SK-N-MC (cell line): ENCODE measurements at regions not wholly inside any gene's neighbourhood (a gene's known extent, or its start where the extent isn't known, plus 50 kb on each side); places are given as distances from the start of the nearest gene placed in this dataset.

Source experiments
- DNase-seq: peaks from one replicate; pipeline ENCODE4 v3.0.0-alpha.2; 2011; ENCODE audit warnings: low read depth, low spot score
- H3K27ac ChIP-seq: fragments of 200-600 bp; sonication (generic); 2 replicates; pipeline ENCODE4 v1.5.1; 2016; ENCODE audit warnings: mixed run types
- H3K36me3 ChIP-seq: fragments of 200-600 bp; sonication (generic); 2 replicates; pipeline ENCODE4 v1.6.1; 2017; ENCODE audit warnings: antibody characterized with exemption, low read length, mixed read lengths; ENCODE audit not compliant: insufficient read depth
- H3K4me3 ChIP-seq: fragments of 200-600 bp; sonication (generic); 2 replicates; pipeline ENCODE4 v1.5.1; 2016
- H3K9ac ChIP-seq: fragments of 200-600 bp; sonication (generic); 2 replicates; pipeline ENCODE4 v1.8.0; 2017; ENCODE audit warnings: mixed run types, mixed read lengths; ENCODE audit not compliant: insufficient read length
- H3K9me3 ChIP-seq: fragments of 200-600 bp; sonication (generic); 2 replicates; pipeline ENCODE4 v1.6.1; 2017; ENCODE audit warnings: low read depth, mild to moderate bottlenecking, antibody characterized with exemption, low read length, moderate library complexity, mixed read lengths
- EZH2 ChIP-seq: fragments of 200-600 bp; sonication (generic); IDR thresholded peaks from one replicate; pipeline ENCODE4 v1.6.1; 2017; ENCODE audit warnings: antibody characterized with exemption
- FOXP2 ChIP-seq: optimal IDR thresholded peaks from 2 replicates; pipeline ENCODE3; 2011; ENCODE audit warnings: mild to moderate bottlenecking, moderate library complexity; ENCODE audit not compliant: insufficient read depth; ENCODE audit errors: extremely low read length, control extremely low read depth
- POLR2AphosphoS5 ChIP-seq: IDR thresholded peaks from 2 replicates; pipeline ENCODE4 v1.6.1; 2012; ENCODE audit warnings: mild to moderate bottlenecking, low read depth, low read length, borderline replicate concordance

DNA sequence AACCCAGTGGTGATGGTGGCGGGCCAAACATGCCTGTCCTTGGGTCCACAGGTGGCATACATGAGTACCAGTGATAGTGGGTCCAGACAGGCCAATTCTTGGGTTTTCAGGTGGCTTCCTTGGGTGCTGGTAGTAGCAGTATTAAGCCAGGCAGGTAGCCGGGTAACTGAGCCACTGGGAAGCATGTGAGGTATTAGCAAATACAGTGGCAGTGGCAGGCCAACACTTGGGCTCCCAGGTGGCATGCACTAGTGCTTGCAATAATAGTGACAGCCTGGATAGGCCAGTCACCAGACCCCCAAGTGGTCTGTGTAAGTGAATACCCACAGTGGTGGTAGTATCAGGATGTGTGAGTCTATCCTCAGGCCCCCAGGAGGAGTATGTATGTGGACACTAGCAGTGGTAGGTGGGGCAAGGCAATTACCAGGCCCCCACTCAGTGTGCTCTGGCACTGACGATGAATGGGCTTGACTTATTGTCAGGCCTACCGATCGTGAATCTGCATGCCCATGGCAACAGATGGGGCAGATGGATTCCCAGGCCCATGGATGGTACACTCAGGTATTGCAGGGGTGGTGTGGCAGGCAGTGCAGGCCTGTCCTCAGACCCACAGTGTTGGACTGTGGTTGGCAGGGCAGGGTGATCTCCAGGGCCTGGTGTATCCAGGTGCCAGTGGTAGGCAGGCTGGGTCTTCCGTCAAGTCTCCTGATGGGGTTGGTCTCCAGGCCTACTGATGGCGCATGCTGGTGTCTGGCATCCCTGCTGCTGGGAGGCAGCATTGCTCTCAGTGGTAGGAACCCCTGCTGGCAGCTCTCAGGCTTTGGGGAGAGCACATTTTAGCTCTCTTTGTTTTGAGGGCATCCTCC is 840.7 kb downstream of the FAM181B start:
- no peak for DNase-seq
- no peaks in the 10 kb centered on the region for H3K9me3 ChIP-seq
- no peak overlapping the region for H3K4me3 ChIP-seq
- no peak for TF ChIP-seq POLR2AphosphoS5
- no peak for TF ChIP-seq EZH2
- no peak for TF ChIP-seq FOXP2
- no peaks in the 10 kb centered on the region for H3K36me3 ChIP-seq
- no peak overlapping the region for H3K27ac ChIP-seq
- no peak overlapping the region for H3K9ac ChIP-seq

DNA sequence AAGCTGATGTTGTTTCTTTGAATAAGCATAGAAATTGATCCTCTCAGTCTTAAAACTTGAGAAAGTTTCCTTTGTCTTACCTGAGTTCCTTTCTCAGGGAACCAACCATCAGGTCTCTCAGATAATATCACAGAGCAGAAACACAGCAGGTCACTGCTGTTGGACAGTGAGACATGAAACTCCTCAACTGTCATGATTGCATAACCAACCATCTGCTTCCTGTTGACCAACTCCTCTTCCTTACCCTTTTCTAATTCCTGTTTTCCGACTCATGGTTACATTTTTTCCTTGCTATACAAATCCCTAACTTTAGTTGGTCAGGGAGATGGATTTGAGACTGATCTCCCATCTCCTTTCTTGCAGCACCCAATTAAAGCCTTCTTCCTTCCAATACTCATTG is 845.3 kb downstream of the FAM181B start:
- no peak for DNase-seq
- no peak overlapping the region for H3K27ac ChIP-seq
- H3K4me3 ChIP-seq, result no peak overlapping the region
- no peak overlapping the region for H3K9ac ChIP-seq
- no peaks in the 10 kb centered on the region for H3K36me3 ChIP-seq
- no peaks in the 10 kb centered on the region for H3K9me3 ChIP-seq
- TF ChIP-seq EZH2 (no peak), FOXP2 (no peak), POLR2AphosphoS5 (no peak)

DNA sequence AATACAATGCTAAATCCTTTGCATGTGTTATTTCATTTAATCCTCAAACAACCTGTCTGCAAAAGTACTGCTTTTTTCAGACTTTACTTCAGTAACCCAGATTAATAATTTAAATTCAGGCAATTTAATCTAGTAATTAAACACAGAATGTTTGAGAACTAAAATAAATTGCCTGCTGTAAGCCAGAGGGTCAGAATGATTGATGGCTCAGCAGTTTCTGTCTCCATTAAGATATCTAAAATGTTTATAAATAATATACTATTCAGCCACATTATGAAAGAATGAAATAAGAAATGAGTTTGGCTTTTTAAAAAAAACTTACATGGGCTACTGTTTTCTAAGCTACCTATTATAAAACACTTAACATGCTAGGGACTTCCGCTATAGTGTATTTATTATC is 846.0 kb downstream of the FAM181B start:
- no peak overlapping the region for H3K27ac ChIP-seq
- TF ChIP-seq POLR2AphosphoS5, result no peak
- no peak for TF ChIP-seq FOXP2
- no peak for TF ChIP-seq EZH2
- no peak for DNase-seq
- no peak overlapping the region for H3K9ac ChIP-seq
- H3K36me3 ChIP-seq, result no peaks in the 10 kb centered on the region
- no peak overlapping the region for H3K4me3 ChIP-seq
- H3K9me3 ChIP-seq, result no peaks in the 10 kb centered on the region

DNA sequence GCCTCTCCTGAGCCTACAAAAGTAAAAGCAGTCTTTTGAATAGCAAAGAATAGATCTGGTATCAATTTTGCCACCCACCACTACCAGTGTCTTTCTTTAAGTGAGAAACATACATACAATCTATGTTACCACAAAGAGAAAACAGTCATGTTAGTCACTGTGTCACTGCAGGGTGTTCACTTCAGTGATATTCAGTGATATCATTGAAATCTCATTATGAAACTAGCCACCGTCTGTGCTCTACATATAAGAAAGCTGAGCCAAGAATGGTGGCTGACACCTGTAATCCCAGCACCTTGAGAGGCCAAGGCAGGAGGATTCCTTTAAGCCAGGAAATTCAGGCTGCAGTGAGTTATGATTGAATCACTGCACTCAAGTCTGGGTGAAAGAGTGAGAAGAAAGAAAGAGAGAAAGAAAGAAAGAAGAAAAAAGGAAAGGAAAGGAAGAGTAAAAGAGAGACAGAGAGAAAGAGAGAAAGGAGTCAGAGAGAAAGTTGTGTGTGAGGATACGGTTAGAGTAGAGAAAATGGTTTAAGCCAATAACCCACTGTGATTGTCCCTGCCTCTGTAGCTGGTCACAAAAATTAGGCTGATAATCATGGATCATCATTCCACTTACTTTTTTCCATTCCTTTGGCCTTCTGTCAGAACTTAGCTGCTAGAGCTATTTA is 847.1 kb downstream of the FAM181B start:
- TF ChIP-seq FOXP2 (no peak), EZH2 (no peak), POLR2AphosphoS5 (no peak)
- Histone ChIP-seq H3K36me3 (no peaks in the 10 kb centered on the region), H3K4me3 (no peak overlapping the region), H3K9me3 (no peaks in the 10 kb centered on the region), H3K27ac (no peak overlapping the region), H3K9ac (no peak overlapping the region)
- no peak for DNase-seq

DNA sequence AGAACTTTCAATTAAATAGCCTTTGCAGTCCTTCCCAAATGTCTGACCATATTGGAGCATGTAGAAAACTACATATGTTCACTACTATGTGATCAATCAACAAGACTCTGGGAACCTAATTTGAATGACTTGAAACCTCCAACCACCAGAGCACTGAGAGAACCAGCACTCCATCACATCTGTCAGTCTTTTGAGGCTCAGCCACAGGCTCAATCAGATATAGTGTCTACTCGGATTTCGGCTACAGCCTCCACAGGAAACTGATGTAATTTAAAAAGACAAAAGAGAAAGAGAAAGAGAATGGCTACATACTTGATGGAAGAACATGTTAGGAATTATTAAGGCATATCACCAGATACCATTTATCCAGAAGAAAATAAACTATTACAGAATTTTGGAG is 859.0 kb downstream of the FAM181B start:
- H3K27ac ChIP-seq, result no peak overlapping the region
- no peaks in the 10 kb centered on the region for H3K36me3 ChIP-seq
- TF ChIP-seq FOXP2 (no peak), EZH2 (no peak), POLR2AphosphoS5 (no peak)
- H3K9me3 ChIP-seq, result no peaks in the 10 kb centered on the region
- no peak for DNase-seq
- no peak overlapping the region for H3K4me3 ChIP-seq
- H3K9ac ChIP-seq, result no peak overlapping the region

DNA sequence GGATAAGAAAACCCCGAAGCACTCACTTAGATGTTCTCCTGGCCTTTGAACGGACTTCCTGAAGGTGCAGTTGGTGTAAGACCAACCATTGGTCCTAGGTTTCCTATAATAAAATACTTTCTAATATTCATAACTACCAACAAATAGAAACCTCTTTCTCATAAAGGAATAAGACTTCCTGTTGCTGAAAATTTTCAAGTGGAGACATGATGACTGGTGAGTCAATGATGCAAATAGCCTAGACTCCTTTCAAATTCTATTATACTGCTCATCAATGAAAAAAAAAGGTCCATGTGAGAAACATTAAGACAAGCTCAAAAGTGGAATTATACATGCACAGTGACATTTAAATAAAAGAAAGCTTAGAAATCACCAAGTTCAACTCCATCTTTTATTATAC is 862.8 kb downstream of the FAM181B start:
- Histone ChIP-seq H3K9me3 (no peaks in the 10 kb centered on the region), H3K9ac (no peak overlapping the region), H3K4me3 (no peak overlapping the region), H3K36me3 (no peaks in the 10 kb centered on the region), H3K27ac (no peak overlapping the region)
- no peak for DNase-seq
- TF ChIP-seq EZH2 (no peak), FOXP2 (no peak), POLR2AphosphoS5 (no peak)

GRCh38 chr11:81870066-81870412 is 863.6 kb downstream of the FAM181B start:
- H3K27ac ChIP-seq, result no peak overlapping the region
- no peak for DNase-seq
- H3K4me3 ChIP-seq, result no peak overlapping the region
- no peaks in the 10 kb centered on the region for H3K9me3 ChIP-seq
- TF ChIP-seq POLR2AphosphoS5 (no peak), FOXP2 (no peak), EZH2 (no peak)
- H3K36me3 ChIP-seq, result no peaks in the 10 kb centered on the region
- no peak overlapping the region for H3K9ac ChIP-seq

- H3K9me3 ChIP-seq, result no peaks in the 10 kb centered on the region
- DNase-seq, result no peak
- TF ChIP-seq POLR2AphosphoS5, result no peak
- TF ChIP-seq FOXP2, result no peak
- TF ChIP-seq EZH2, result no peak
- no peak overlapping the region for H3K27ac ChIP-seq
- no peak overlapping the region for H3K4me3 ChIP-seq
- H3K9ac ChIP-seq, result no peak overlapping the region
- H3K36me3 ChIP-seq, result no peaks in the 10 kb centered on the region
These were observed 864.2 kb downstream of the FAM181B start for GRCh38 chr11:81869351-81870065.
